ENCODE measurements at regions not wholly inside any gene's neighbourhood (a gene's known extent, or its start where the extent isn't known, plus 50 kb on each side); places are given as distances from the start of the nearest gene placed in this dataset.
"Not testable (repeated sequence)": the region's sequence is repeated elsewhere in the genome, so short reads cannot be mapped to it uniquely, and the experiment has no call there.

- TF ChIP-seq CTCF (IDR thresholded peaks at IDR 0.05) (no peak), POLR2A (IDR thresholded peaks at IDR 0.05) (no peak)
- Histone ChIP-seq H3K9me3 (no peaks in the 10 kb centered on the region), H3K27me3 (no peaks in the 10 kb centered on the region), H3K27ac (no peak overlapping the region), H3K36me3 (no peaks in the 10 kb centered on the region), H3K4me1 (no peaks in the 10 kb centered on the region), H3K4me3 (no peak overlapping the region)
- ATAC-seq (no peak), DNase-seq (no peak)
- WGBS, 4 donors = 54 to 68% (median 56%) methylated on average over 4 of the region's 4 CpGs
- intact Hi-C loops (cut with DNase I) = no loop called here
Observed at GRCh38 chr3:34107669-34108068, 309.2 kb downstream of the PDCD6IP start.

- intact Hi-C loops (cut with DNase I) = no loop called here
- TF ChIP-seq CTCF (IDR thresholded peaks at IDR 0.05) (no peak), POLR2A (IDR thresholded peaks at IDR 0.05) (no peak)
- Histone ChIP-seq H3K4me3 (no peak overlapping the region), H3K27me3 (no peaks in the 10 kb centered on the region), H3K9me3 (no peaks in the 10 kb centered on the region), H3K36me3 (no peaks in the 10 kb centered on the region), H3K27ac (no peak overlapping the region), H3K4me1 (no peaks in the 10 kb centered on the region)
- 65 to 74% (median 68%) methylated on average over 1 of the region's 1 CpG for WGBS, 4 donors
- ATAC-seq (no peak), DNase-seq (no peak)
Observed at GRCh38 chr3:34109021-34109420, 310.6 kb downstream of the PDCD6IP start.

- H3K4me3 ChIP-seq = no peak overlapping the region
- intact Hi-C loops (cut with DNase I) = no loop called here
- no peaks in the 10 kb centered on the region for H3K9me3 ChIP-seq
- H3K4me1 ChIP-seq = no peaks in the 10 kb centered on the region
- 74 to 82% (median 78%) methylated on average over 2 of the region's 2 CpGs for WGBS, 4 donors
- H3K27ac ChIP-seq = no peak overlapping the region
- H3K36me3 ChIP-seq = no peaks in the 10 kb centered on the region
- ATAC-seq (no peak), DNase-seq (no peak)
- TF ChIP-seq CTCF (IDR thresholded peaks at IDR 0.05) (no peak), POLR2A (IDR thresholded peaks at IDR 0.05) (no peak)
- H3K27me3 ChIP-seq = no peaks in the 10 kb centered on the region
Observed at GRCh38 chr3:34109846-34110245, 311.4 kb downstream of the PDCD6IP start.

GRCh38 chr3:34111361-34111760, 312.9 kb downstream of the PDCD6IP start:
- intact Hi-C loops (cut with DNase I) = no loop called here
- H3K4me1 ChIP-seq = no peaks in the 10 kb centered on the region
- DNase-seq (no peak), ATAC-seq (no peak)
- H3K36me3 ChIP-seq = no peaks in the 10 kb centered on the region
- H3K4me3 ChIP-seq = no peak overlapping the region
- H3K9me3 ChIP-seq = peaks cover 0 to 8% (median 0%) of the 10 kb centered on the region in 12 donors
- TF ChIP-seq CTCF (IDR thresholded peaks at IDR 0.05) = no peak
- TF ChIP-seq POLR2A (IDR thresholded peaks at IDR 0.05) = no peak
- H3K27me3 ChIP-seq = no peaks in the 10 kb centered on the region
- no peak overlapping the region for H3K27ac ChIP-seq
- 69 to 75% (median 71%) methylated on average over 4 of the region's 4 CpGs for WGBS, 4 donors

GRCh38 chr3:34112261-34112660, 313.8 kb downstream of the PDCD6IP start:
- H3K4me1 ChIP-seq; DNase-seq; ATAC-seq; H3K27me3 ChIP-seq; H3K36me3 ChIP-seq; intact Hi-C loops (cut with DNase I); H3K4me3 ChIP-seq; H3K9me3 ChIP-seq; H3K27ac ChIP-seq: not testable (repeated sequence)
- WGBS, 4 donors = 93 to 97% (median 94%) methylated on average over 15 of the region's 15 CpGs
